ENCODE measurements at regions not wholly inside any gene's neighbourhood (a gene's known extent, or its start where the extent isn't known, plus 50 kb on each side); places are given as distances from the start of the nearest gene placed in this dataset.
"Not testable (repeated sequence)": the region's sequence is repeated elsewhere in the genome, so short reads cannot be mapped to it uniquely, and the experiment has no call there.

DNA sequence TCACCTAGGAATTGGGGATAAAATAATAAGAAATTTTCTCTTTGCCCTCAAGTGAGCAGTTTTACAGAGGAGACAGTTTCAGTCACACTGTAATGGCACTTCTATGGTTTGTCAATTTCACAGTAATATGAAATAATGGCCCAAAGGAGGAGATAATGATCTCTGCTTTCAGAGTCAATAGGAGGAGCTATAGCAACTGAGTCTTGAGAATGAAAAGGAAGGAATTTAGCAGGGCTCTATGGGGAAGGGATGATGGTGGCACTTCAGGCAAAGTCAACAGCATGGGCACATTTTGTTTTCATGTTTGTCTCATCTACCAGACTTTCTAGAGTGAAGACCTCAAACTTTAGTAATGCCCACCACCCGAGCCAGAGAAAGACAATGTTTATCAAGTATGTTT lies 138.3 kb upstream of the HMGN3 start:
- intact Hi-C loops (cut with DNase I) = no loop called here
- Histone ChIP-seq H3K27ac (no peak overlapping the region), H3K9me3 (no peaks in the 10 kb centered on the region), H3K4me3 (no peak overlapping the region), H3K27me3 (replicated peaks; ENCODE audit: insufficient read depth) (no peaks in the 10 kb centered on the region), H3K4me1 (replicated peaks) (no peaks in the 10 kb centered on the region), H3K36me3 (no peaks in the 10 kb centered on the region)
- 93% methylated on average over 1 of the region's 1 CpG for WGBS
- DNase-seq (ENCODE audit: low spot score) = no peak
- no peak for TF ChIP-seq POLR2AphosphoS5 (IDR thresholded peaks at IDR 0.05)
- TF ChIP-seq POLR2A (IDR thresholded peaks at IDR 0.05) = no peak
- TF ChIP-seq, protein P1, sequence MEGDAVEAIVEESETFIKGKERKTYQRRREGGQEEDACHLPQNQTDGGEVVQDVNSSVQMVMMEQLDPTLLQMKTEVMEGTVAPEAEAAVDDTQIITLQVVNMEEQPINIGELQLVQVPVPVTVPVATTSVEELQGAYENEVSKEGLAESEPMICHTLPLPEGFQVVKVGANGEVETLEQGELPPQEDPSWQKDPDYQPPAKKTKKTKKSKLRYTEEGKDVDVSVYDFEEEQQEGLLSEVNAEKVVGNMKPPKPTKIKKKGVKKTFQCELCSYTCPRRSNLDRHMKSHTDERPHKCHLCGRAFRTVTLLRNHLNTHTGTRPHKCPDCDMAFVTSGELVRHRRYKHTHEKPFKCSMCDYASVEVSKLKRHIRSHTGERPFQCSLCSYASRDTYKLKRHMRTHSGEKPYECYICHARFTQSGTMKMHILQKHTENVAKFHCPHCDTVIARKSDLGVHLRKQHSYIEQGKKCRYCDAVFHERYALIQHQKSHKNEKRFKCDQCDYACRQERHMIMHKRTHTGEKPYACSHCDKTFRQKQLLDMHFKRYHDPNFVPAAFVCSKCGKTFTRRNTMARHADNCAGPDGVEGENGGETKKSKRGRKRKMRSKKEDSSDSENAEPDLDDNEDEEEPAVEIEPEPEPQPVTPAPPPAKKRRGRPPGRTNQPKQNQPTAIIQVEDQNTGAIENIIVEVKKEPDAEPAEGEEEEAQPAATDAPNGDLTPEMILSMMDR (IDR thresholded peaks at IDR 0.05) = no peak

DNA sequence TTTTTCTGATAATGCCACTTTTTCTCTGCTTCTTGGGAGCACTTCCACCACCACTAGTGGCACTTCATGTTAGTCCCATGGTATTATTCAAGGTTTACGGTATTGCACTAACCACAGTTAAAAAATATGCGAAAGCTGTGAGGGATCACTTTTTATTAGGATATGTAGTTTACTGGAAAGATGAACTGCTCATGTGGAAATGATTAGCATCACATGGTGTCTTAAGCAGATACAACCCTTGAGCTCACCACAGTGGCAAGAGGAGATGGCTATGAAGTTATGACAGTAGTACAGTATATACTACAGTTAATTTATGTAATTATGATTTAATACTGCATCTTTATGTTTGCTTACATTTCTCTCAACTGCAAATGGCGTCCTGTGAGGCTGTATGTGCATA lies 134.5 kb upstream of the HMGN3 start:
- Histone ChIP-seq H3K9me3 (no peaks in the 10 kb centered on the region), H3K27ac (no peak overlapping the region), H3K27me3 (replicated peaks; ENCODE audit: insufficient read depth) (no peaks in the 10 kb centered on the region), H3K4me1 (replicated peaks) (no peaks in the 10 kb centered on the region), H3K4me3 (no peak overlapping the region), H3K36me3 (no peaks in the 10 kb centered on the region)
- 88% methylated on average over 3 of the region's 3 CpGs for WGBS
- intact Hi-C loops (cut with DNase I) = no loop called here
- DNase-seq (ENCODE audit: low spot score) = no peak
- TF ChIP-seq POLR2A (IDR thresholded peaks at IDR 0.05) = no peak
- TF ChIP-seq POLR2AphosphoS5 (IDR thresholded peaks at IDR 0.05) = no peak
- TF ChIP-seq, protein P1 (IDR thresholded peaks at IDR 0.05) = no peak

DNA sequence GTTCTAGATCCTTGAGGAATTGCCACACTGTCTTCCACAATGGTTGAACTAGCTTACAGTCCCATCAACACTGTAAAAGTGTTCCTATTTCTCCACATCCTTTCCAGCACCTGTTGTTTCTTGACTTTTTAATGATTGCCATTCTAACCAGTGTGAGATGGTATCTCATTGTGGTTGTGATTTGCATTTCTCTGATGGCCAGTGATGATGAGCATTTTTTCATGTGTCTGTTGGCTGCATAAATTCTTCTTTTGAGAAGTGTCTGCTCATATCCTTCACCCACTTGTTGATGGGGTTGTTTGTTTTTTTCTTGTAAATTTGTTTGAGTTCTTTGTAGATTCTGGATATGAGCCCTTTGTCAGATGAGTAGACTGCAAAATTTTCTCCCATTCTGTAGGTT lies 129.0 kb upstream of the HMGN3 start:
- H3K36me3 ChIP-seq; H3K4me1 ChIP-seq (replicated peaks); DNase-seq (ENCODE audit: low spot score); intact Hi-C loops (cut with DNase I); H3K4me3 ChIP-seq; H3K9me3 ChIP-seq; H3K27me3 ChIP-seq (replicated peaks; ENCODE audit: insufficient read depth); H3K27ac ChIP-seq: not testable (repeated sequence)

DNA sequence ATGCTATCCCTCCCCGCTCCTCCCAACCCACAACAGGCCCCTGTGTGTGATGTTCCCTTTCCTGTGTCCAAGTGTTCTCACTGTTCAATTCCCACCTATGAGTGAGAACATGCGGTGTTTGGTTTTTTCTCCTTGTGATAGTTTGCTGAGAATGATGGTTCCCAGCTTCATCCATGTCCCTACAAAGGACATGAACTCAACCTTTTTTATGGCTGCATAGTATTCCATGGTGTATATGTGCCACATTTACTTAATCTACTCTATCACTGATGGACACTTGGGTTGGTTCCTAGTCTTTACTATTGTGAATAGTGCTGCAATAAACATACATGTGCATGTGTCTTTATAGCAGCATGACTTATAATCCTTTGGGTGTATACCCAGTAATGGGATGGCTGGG lies 126.6 kb upstream of the HMGN3 start:
- DNase-seq (ENCODE audit: low spot score); intact Hi-C loops (cut with DNase I); H3K27me3 ChIP-seq (replicated peaks; ENCODE audit: insufficient read depth); H3K36me3 ChIP-seq; H3K4me1 ChIP-seq (replicated peaks); H3K4me3 ChIP-seq; H3K27ac ChIP-seq; H3K9me3 ChIP-seq: not testable (repeated sequence)
- WGBS = 98% methylated on average over 2 of the region's 2 CpGs

DNA sequence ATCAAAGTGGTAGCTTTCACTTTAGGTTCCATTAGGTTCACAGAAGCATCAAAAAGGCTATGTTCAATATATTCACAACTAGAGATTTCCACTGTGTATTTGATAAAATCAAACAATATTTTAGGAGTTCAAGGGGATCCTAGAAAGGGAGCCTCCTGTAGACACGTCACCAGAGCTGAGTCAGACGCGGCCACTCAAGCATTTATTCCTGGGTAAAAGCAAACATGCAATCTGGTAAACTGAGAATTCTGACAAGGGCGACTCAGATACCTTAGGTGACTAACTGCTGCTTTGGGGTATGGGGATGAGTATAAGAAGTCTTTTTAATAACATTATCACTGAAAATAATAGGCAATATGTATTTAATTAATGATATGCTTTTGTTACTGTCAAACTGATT lies 118.7 kb upstream of the HMGN3 start:
- no peaks in the 10 kb centered on the region for H3K36me3 ChIP-seq
- DNase-seq (ENCODE audit: low spot score) = no peak
- H3K4me1 ChIP-seq (replicated peaks) = no peaks in the 10 kb centered on the region
- no peaks in the 10 kb centered on the region for H3K27me3 ChIP-seq (replicated peaks; ENCODE audit: insufficient read depth)
- H3K9me3 ChIP-seq = no peaks in the 10 kb centered on the region
- H3K27ac ChIP-seq = no peak overlapping the region
- TF ChIP-seq POLR2AphosphoS5 (IDR thresholded peaks at IDR 0.05) (no peak), POLR2A (IDR thresholded peaks at IDR 0.05) (no peak)
- TF ChIP-seq, protein P1 (IDR thresholded peaks at IDR 0.05) = no peak
- 88% methylated on average over 4 of the region's 4 CpGs for WGBS
- H3K4me3 ChIP-seq = no peak overlapping the region
- intact Hi-C loops (cut with DNase I) = no loop called here

DNA sequence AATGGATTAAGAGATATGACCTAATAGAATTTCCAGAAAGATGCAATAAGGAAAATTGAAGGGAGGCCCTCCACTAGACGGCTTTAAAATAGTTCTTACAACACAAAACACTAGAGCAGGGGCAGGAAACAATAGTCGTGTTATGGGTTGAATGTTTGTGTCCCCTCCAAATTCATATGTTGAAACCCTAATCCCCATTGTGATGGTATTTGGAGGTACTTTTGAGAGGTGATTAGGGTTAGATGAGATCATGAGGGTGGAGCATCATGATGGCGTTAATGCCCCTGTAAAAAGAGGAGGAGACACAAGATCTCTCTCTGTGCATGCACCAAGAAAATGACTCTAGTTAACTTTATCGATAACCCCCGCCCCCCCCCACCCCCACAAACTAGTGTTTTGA lies 104.0 kb upstream of the HMGN3 start:
- no peak for DNase-seq (ENCODE audit: low spot score)
- no peaks in the 10 kb centered on the region for H3K4me1 ChIP-seq (replicated peaks)
- H3K9me3 ChIP-seq = no peaks in the 10 kb centered on the region
- intact Hi-C loops (cut with DNase I) = no loop called here
- H3K27ac ChIP-seq = no peak overlapping the region
- WGBS = 74% methylated on average over 5 of the region's 5 CpGs
- H3K4me3 ChIP-seq = no peak overlapping the region
- H3K36me3 ChIP-seq = no peaks in the 10 kb centered on the region
- no peak for TF ChIP-seq POLR2A (IDR thresholded peaks at IDR 0.05)
- TF ChIP-seq POLR2AphosphoS5 (IDR thresholded peaks at IDR 0.05) = no peak
- TF ChIP-seq, protein P1 (IDR thresholded peaks at IDR 0.05) = no peak
- no peaks in the 10 kb centered on the region for H3K27me3 ChIP-seq (replicated peaks; ENCODE audit: insufficient read depth)
